ENCODE measurements at regions not wholly inside any gene's neighbourhood (a gene's known extent, or its start where the extent isn't known, plus 50 kb on each side); places are given as distances from the start of the nearest gene placed in this dataset.

- Histone ChIP-seq H3K9me3 (ENCODE audit: control insufficient read depth in 2 of 2, insufficient read depth in 1 of 2, low read depth in 1 of 2, low read length in 1 of 2) (no peaks in the 10 kb centered on the region), H3K4me1 (ENCODE audit: control insufficient read depth in 3 of 3, insufficient read depth in 2 of 3, low read depth in 1 of 3, low read length in 2 of 3) (no peaks in the 10 kb centered on the region), H3K36me3 (ENCODE audit: control insufficient read depth in 3 of 3, insufficient read depth in 2 of 3, low read depth in 1 of 3, low read length in 3 of 3) (no peaks in the 10 kb centered on the region), H3K4me3 (ENCODE audit: low read depth in 1 of 3, low read length in 3 of 3) (no peak overlapping the region), H3K27me3 (ENCODE audit: control insufficient read depth in 3 of 3, insufficient read depth in 3 of 3, low read length in 3 of 3) (no peaks in the 10 kb centered on the region), H3K27ac (ENCODE audit: low read depth in 1 of 3, low read length in 2 of 3) (no peak overlapping the region)
- WGBS, 3 donors: 74 to 85% (median 84%) methylated on average over 6 of the region's 6 CpGs
- no peak for FAIRE-seq
- no peak for DNase-seq
Observed at GRCh38 chr11:26916805-26917204, 77.1 kb upstream of the FIBIN start.

- no peak overlapping the region for H3K4me3 ChIP-seq (ENCODE audit: low read depth in 1 of 3, low read length in 3 of 3)
- no peaks in the 10 kb centered on the region for H3K36me3 ChIP-seq (ENCODE audit: control insufficient read depth in 3 of 3, insufficient read depth in 2 of 3, low read depth in 1 of 3, low read length in 3 of 3)
- no peak for FAIRE-seq
- 63 to 79% (median 78%) methylated on average over 3 of the region's 3 CpGs for WGBS, 3 donors
- no peak for DNase-seq
- no peaks in the 10 kb centered on the region for H3K27me3 ChIP-seq (ENCODE audit: control insufficient read depth in 3 of 3, insufficient read depth in 3 of 3, low read length in 3 of 3)
- H3K9me3 ChIP-seq (ENCODE audit: control insufficient read depth in 2 of 2, insufficient read depth in 1 of 2, low read depth in 1 of 2, low read length in 1 of 2): no peaks in the 10 kb centered on the region
- H3K27ac ChIP-seq (ENCODE audit: low read depth in 1 of 3, low read length in 2 of 3): no peak overlapping the region
- no peaks in the 10 kb centered on the region for H3K4me1 ChIP-seq (ENCODE audit: control insufficient read depth in 3 of 3, insufficient read depth in 2 of 3, low read depth in 1 of 3, low read length in 2 of 3)
Observed at GRCh38 chr11:26928582-26928981, 65.3 kb upstream of the FIBIN start.

GRCh38 chr11:26929806-26930517 is 64.0 kb upstream of the FIBIN start:
- H3K9me3 ChIP-seq (ENCODE audit: control insufficient read depth in 2 of 2, insufficient read depth in 1 of 2, low read depth in 1 of 2, low read length in 1 of 2): no peaks in the 10 kb centered on the region
- no peaks in the 10 kb centered on the region for H3K4me1 ChIP-seq (ENCODE audit: control insufficient read depth in 3 of 3, insufficient read depth in 2 of 3, low read depth in 1 of 3, low read length in 2 of 3)
- no peak for DNase-seq
- H3K36me3 ChIP-seq (ENCODE audit: control insufficient read depth in 3 of 3, insufficient read depth in 2 of 3, low read depth in 1 of 3, low read length in 3 of 3): no peaks in the 10 kb centered on the region
- WGBS, 3 donors: 41 to 76% (median 65%) methylated on average over 3 of the region's 3 CpGs
- no peak for FAIRE-seq
- H3K27me3 ChIP-seq (ENCODE audit: control insufficient read depth in 3 of 3, insufficient read depth in 3 of 3, low read length in 3 of 3): no peaks in the 10 kb centered on the region
- no peak overlapping the region for H3K27ac ChIP-seq (ENCODE audit: low read depth in 1 of 3, low read length in 2 of 3)
- H3K4me3 ChIP-seq (ENCODE audit: low read depth in 1 of 3, low read length in 3 of 3): no peak overlapping the region

- H3K9me3 ChIP-seq (ENCODE audit: control insufficient read depth in 2 of 2, insufficient read depth in 1 of 2, low read depth in 1 of 2, low read length in 1 of 2): no peaks in the 10 kb centered on the region
- no peaks in the 10 kb centered on the region for H3K4me1 ChIP-seq (ENCODE audit: control insufficient read depth in 3 of 3, insufficient read depth in 2 of 3, low read depth in 1 of 3, low read length in 2 of 3)
- H3K36me3 ChIP-seq (ENCODE audit: control insufficient read depth in 3 of 3, insufficient read depth in 2 of 3, low read depth in 1 of 3, low read length in 3 of 3): no peaks in the 10 kb centered on the region
- FAIRE-seq (no peak), DNase-seq (no peak)
- H3K27me3 ChIP-seq (ENCODE audit: control insufficient read depth in 3 of 3, insufficient read depth in 3 of 3, low read length in 3 of 3): no peaks in the 10 kb centered on the region
- 2 to 84% (median 41%) methylated on average over 1 of the region's 1 CpG for WGBS, 3 donors
- no peak overlapping the region for H3K4me3 ChIP-seq (ENCODE audit: low read depth in 1 of 3, low read length in 3 of 3)
- no peak overlapping the region for H3K27ac ChIP-seq (ENCODE audit: low read depth in 1 of 3, low read length in 2 of 3)
Observed at GRCh38 chr11:26930518-26931247, 63.2 kb upstream of the FIBIN start.

DNA sequence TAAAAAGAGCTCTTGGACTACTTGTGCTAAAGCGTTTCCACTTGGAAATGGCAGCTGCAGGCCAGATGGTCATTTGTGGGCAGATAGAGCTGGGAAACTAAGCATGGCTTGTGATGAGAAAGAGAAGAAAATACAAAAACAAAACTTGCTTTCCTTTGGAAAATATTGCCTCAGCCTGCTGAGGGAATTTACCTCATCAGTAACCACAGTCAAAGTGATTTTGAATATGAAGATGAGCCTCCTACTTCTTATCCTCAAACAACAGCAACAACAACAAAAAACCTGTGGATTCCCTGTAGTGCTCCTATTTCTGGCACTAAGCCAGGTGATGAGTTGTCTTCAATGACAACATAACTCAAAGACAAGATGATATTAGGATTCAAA is 62.7 kb upstream of the FIBIN start:
- Histone ChIP-seq H3K9me3 (ENCODE audit: control insufficient read depth in 2 of 2, insufficient read depth in 1 of 2, low read depth in 1 of 2, low read length in 1 of 2) (no peaks in the 10 kb centered on the region), H3K27ac (ENCODE audit: low read depth in 1 of 3, low read length in 2 of 3) (no peak overlapping the region), H3K36me3 (ENCODE audit: control insufficient read depth in 3 of 3, insufficient read depth in 2 of 3, low read depth in 1 of 3, low read length in 3 of 3) (no peaks in the 10 kb centered on the region), H3K4me3 (ENCODE audit: low read depth in 1 of 3, low read length in 3 of 3) (no peak overlapping the region), H3K27me3 (ENCODE audit: control insufficient read depth in 3 of 3, insufficient read depth in 3 of 3, low read length in 3 of 3) (peaks cover 0 to 1% (median 0%) of the 10 kb centered on the region in 3 donors), H3K4me1 (ENCODE audit: control insufficient read depth in 3 of 3, insufficient read depth in 2 of 3, low read depth in 1 of 3, low read length in 2 of 3) (no peaks in the 10 kb centered on the region)
- 51 to 81% (median 71%) methylated on average over 1 of the region's 1 CpG for WGBS, 3 donors
- peak in 1 of 2 donors; percentile 20 for DNase-seq
- no peak for FAIRE-seq

GRCh38 chr11:26931881-26932280 is 62.0 kb upstream of the FIBIN start:
- Histone ChIP-seq H3K4me1 (ENCODE audit: control insufficient read depth in 3 of 3, insufficient read depth in 2 of 3, low read depth in 1 of 3, low read length in 2 of 3) (no peaks in the 10 kb centered on the region), H3K27ac (ENCODE audit: low read depth in 1 of 3, low read length in 2 of 3) (no peak overlapping the region), H3K27me3 (ENCODE audit: control insufficient read depth in 3 of 3, insufficient read depth in 3 of 3, low read length in 3 of 3) (peaks cover 0 to 2% (median 0%) of the 10 kb centered on the region in 3 donors), H3K36me3 (ENCODE audit: control insufficient read depth in 3 of 3, insufficient read depth in 2 of 3, low read depth in 1 of 3, low read length in 3 of 3) (no peaks in the 10 kb centered on the region), H3K9me3 (ENCODE audit: control insufficient read depth in 2 of 2, insufficient read depth in 1 of 2, low read depth in 1 of 2, low read length in 1 of 2) (no peaks in the 10 kb centered on the region), H3K4me3 (ENCODE audit: low read depth in 1 of 3, low read length in 3 of 3) (no peak overlapping the region)
- no peak for DNase-seq
- FAIRE-seq: no peak

- no peak overlapping the region for H3K4me3 ChIP-seq (ENCODE audit: low read depth in 1 of 3, low read length in 3 of 3)
- FAIRE-seq (no peak), DNase-seq (no peak)
- H3K36me3 ChIP-seq (ENCODE audit: control insufficient read depth in 3 of 3, insufficient read depth in 2 of 3, low read depth in 1 of 3, low read length in 3 of 3): no peaks in the 10 kb centered on the region
- H3K4me1 ChIP-seq (ENCODE audit: control insufficient read depth in 3 of 3, insufficient read depth in 2 of 3, low read depth in 1 of 3, low read length in 2 of 3): no peaks in the 10 kb centered on the region
- no peak overlapping the region for H3K27ac ChIP-seq (ENCODE audit: low read depth in 1 of 3, low read length in 2 of 3)
- peaks cover 0 to 6% of the 10 kb centered on the region in 2 donors for H3K9me3 ChIP-seq (ENCODE audit: control insufficient read depth in 2 of 2, insufficient read depth in 1 of 2, low read depth in 1 of 2, low read length in 1 of 2)
- peaks cover 0 to 2% (median 0%) of the 10 kb centered on the region in 3 donors for H3K27me3 ChIP-seq (ENCODE audit: control insufficient read depth in 3 of 3, insufficient read depth in 3 of 3, low read length in 3 of 3)
- WGBS, 3 donors: 34 to 56% (median 37%) methylated on average over 3 of the region's 3 CpGs
Observed at GRCh38 chr11:26936109-26936508, 57.8 kb upstream of the FIBIN start.

GRCh38 chr11:26937386-26937785 is 56.5 kb upstream of the FIBIN start:
- no peaks in the 10 kb centered on the region for H3K4me1 ChIP-seq (ENCODE audit: control insufficient read depth in 3 of 3, insufficient read depth in 2 of 3, low read depth in 1 of 3, low read length in 2 of 3)
- H3K27ac ChIP-seq (ENCODE audit: low read depth in 1 of 3, low read length in 2 of 3): no peak overlapping the region
- H3K36me3 ChIP-seq (ENCODE audit: control insufficient read depth in 3 of 3, insufficient read depth in 2 of 3, low read depth in 1 of 3, low read length in 3 of 3): no peaks in the 10 kb centered on the region
- FAIRE-seq: no peak
- H3K27me3 ChIP-seq (ENCODE audit: control insufficient read depth in 3 of 3, insufficient read depth in 3 of 3, low read length in 3 of 3): peaks cover 0 to 2% (median 0%) of the 10 kb centered on the region in 3 donors
- H3K9me3 ChIP-seq (ENCODE audit: control insufficient read depth in 2 of 2, insufficient read depth in 1 of 2, low read depth in 1 of 2, low read length in 1 of 2): peaks cover 0 to 6% of the 10 kb centered on the region in 2 donors
- H3K4me3 ChIP-seq (ENCODE audit: low read depth in 1 of 3, low read length in 3 of 3): no peak overlapping the region
- no peak for DNase-seq

Measured in small intestine (tissue), 7 donors.